NCI-H2227 (cell line): ENCODE measurements at regions not wholly inside any gene's neighbourhood (a gene's known extent, or its start where the extent isn't known, plus 50 kb on each side); places are given as distances from the start of the nearest gene placed in this dataset.

Source experiments
- DNase-seq: peaks from one replicate; lab custom pipeline; 2025; ENCODE audit not compliant: unreplicated experiment; lab: John Stamatoyannopoulos, UW

DNA sequence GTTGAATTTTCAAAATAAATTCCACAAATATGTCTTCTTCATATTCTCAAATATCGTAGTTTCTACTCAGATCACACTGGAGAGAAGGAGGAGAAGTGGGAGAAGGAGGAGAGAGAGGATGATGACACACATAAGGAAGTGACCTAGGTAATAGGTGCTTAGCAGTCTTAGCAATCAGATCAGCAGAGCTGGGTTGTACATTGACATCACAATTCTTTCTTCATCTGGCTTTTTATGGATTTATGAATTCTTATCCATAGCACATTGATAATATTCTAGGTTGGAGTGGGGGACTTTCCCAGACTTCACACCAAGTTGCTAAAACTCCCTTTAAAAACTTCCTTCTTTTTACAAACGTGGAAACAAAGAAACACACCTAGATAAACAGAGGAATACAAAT lies 86.9 kb downstream of the FGF9 start:
- DNase-seq = no peak

DNA sequence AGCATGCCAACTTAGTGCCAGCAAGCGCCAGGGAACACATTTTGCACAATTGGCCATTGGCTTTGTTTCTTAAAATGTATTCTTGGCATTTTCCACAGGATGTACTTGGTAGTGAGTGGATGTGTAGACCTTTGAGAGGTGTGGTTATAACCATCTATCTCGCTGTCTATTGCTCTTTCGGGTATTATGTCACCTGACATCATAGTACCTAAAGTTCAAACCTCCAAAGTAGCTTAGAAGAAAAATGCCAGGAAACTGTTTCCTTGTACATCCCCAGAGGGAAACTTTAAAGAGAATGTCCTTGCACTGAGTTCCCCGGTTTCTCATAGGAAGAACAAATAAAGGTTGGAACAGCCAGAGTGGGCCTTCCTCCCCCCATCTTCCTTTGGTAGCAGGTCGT lies 87.6 kb downstream of the FGF9 start:
- DNase-seq = no peak

DNA sequence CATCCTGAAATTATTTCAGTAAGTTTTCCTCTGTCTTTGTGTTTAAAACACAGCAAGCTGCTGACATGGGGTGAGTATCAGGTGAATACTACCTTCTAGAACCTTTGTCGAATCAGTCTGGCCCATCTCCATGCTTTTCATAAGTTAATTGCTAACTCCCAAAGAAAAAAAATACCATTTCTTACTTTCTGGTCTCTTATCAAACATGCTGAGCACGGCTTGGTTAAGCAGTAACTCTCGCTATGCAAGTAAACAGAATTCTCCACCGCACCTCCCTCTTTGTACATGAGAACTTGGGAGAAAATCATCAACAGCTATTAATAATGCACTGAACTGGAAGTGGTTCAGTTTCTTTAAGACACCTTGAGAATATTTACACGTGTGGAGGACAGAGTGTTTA lies 88.6 kb downstream of the FGF9 start:
- no peak for DNase-seq

DNA sequence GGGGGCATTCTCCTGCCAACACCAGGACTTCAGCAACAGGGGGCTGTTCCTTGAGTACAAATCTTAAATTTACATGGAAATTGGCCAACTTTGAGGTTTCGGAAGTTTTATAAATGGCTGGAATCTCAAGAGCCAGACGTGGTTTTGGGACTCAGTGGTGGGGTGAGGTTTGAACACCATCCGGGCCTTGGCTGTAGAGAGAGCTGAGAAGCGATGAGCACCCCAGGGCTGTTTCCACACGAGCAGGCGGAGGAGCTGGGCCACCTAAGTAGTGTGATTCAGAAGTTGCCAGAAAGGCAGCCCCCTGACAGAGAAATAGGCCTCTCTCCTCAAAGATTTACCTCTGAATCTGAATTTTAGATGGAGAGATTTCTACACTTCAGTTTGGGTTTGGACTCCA lies 89.0 kb downstream of the FGF9 start:
- DNase-seq = no peak

DNA sequence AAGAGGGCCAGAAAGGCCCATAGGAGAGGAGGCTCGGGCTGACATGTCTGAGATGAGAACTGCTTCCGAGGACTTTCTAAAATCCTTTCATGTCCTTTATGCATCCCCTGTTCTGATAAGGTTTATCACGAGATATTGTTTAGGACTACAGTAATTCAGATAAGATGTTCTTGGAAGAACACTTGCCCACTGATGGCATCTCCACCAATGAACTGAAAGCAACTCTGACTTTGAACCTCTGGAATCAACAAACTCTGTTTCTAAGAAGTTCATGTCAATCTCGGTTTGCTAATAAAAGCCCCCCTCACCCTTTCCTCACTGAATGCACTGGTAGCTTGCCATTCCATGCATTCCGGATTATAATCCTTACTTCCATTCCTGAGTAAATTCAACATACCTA lies 90.9 kb downstream of the FGF9 start:
- no peak for DNase-seq

DNA sequence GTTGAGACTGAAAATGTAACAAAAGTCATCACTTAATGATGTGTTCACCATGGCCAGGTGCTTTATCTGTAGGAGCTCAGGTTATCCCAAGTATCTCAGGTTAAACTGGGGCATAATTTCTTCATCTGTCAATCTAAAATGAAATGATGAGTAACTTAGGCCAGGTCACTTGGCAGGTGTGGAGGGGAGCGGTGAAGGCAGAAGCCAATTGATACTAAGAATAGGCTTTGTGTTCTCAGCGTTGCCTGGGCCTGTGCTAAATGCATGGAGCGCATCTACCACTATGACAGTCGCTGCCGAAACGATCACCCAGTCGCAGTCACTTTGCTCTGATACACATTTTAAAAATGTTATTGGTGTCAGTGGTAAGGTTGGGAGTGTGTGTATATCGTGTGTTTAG lies 91.6 kb downstream of the FGF9 start:
- no peak for DNase-seq

DNA sequence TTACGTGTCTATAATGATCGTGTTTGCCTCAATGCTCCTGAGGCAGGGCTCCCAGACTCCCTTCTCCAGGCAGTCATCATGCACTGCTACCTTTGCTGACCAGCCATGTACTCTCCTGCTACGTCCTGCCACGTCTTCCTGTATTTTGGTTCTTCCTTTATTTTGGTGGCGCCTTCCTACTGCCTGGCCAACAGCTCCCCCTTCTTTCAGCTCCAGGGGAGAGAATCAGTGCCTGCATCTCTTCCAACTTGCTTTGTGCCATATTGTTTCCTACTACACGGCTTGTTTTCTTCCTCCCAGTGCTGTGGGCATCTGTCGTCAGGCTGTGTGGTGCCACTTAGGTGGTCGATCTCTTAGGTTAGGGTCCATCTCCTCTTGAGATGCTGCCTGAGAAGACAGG lies 96.2 kb downstream of the FGF9 start:
- no peak for DNase-seq

DNA sequence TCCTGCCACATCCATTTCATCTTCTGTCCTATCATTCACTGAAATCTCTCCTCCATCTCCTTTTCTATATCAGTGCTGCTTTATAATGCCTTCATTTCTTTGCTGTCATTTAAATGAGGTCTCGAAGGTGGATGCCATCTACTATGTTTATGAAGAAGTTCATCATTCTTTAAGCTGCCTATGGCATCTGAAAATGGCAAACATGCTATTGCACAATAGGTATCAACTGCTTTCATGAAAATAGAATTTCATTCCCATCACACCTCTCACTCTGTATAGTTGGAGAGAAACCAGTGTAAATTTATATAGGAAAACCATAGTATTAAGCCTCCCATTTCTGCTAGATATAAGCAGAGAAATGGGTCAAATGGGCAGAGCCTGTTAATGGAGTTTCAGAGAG lies 100.2 kb downstream of the FGF9 start:
- no peak for DNase-seq

DNA sequence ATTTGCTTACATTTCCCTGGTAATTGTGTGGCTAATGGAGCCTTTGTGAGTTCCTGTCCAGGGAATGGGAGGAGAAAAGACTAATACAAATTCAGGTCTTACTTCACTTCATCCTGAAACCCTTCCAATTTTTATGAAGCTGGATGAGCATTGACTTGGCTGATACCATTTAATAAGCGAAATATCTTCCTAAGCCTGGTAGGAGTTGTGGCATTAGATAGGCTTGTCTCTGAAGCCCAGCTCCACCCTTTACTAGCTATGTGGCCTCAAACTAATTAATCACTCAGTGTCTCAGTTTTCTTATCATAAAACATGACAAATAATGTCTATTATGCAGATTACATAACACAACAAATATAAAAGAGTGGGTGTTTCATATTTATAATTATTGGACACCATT lies 106.3 kb downstream of the FGF9 start:
- DNase-seq = no peak

DNA sequence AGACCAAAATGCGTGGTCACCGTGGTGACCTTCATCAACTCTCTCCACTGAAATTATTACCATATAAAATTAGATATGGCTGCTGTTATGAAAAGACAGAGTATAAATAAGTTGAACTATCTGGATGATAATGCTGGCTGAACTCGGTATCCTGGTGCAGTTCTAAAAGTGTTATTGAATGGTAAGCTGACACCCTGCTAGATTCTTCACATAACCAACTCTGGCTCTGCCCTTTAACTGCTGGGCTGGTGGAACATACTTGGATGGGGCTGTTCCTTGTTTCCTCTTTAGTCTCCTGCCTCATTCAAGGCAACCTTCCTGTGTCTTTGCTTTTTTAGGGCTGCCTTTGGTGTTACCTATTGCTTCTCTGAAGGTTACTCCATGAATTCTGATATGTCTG lies 106.9 kb downstream of the FGF9 start:
- DNase-seq = no peak

DNA sequence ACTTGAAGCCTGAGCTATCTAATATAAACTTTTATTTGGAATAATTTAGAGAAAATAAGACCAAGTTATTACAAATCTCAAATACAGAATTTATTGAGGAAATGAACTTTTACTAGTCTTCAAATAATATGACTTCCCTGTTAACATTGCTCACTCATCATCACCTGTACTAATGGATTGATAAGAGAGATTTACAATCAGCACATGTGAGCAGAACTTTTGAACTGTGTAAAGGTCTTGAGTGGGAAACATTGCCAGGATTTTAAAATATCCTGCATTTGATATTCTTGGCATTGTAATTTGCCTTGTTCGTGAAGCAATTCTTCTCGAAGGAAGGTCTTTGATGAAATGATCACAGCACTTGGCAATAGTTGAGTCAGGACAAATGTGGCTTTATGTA lies 111.9 kb downstream of the FGF9 start:
- no peak for DNase-seq

DNA sequence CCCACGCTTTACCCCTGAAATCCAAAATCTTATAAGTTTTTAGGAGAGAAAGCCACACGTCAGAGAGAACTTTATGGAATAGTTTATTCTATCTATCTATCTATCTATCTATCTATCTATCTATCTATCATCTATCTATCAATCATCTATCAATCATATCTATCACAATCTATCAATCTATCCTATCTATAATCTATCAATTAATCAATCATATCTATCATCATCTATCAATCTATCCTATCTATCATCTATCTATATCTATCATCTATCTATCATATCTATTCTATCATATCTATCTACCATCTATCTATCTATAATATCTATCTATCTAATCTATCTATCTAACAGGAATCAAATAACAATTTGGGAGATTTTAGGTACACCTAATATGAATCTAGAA lies 115.1 kb downstream of the FGF9 start:
- no peak for DNase-seq

DNA sequence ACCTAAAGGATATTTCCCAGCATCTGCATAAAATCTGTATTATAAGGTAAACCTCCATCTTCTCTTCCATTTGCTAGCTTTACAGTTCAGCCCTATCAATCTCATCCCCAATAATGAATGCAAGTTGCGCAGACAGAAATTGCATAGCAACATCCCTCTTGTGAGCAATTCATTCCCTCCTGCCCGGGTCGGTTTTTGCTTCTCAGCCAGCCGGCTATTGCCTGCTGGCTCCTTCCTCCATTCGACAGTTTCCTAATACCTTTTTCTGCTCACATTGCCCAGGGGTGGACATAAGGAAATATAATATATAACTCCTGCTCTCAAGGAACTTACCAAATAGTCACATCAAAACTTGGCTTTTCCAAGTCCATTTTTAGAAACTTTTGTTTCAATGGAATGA lies 125.2 kb downstream of the FGF9 start:
- DNase-seq = no peak

DNA sequence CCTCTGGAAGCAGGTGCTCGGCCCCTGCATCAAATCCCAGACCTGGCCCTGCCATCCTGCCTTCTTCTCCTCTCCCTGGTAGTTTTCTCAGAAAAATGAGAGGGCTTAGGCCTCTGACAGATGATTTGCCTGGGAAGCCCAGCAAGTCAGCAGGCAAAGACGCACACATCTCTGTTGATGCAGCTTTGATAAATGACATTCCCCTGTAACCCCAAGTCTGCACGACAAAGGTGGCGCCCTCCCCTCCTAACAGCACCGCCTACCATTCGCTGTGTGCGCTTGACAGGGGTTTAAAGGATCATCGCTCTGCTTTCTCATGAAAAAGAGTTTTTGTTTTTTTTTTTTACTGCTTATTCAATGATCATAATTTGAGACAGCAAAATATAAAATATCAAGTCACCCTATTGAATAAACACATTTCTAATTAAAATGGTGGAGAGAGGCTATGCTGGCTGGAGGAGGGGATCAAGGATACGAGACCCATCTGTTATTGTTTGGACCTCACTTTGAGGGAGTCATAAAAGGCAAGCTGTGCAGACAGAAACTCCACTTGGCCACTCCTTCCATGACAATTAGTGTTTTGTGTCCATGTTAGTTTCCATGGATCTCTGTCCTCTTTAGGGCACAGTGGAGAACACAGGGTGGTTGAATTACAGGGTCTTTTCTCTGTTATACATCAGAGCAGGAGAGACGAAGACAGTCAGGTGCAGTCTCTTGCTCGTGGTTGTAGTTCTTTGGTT lies 126.1 kb downstream of the FGF9 start:
- no peak for DNase-seq

DNA sequence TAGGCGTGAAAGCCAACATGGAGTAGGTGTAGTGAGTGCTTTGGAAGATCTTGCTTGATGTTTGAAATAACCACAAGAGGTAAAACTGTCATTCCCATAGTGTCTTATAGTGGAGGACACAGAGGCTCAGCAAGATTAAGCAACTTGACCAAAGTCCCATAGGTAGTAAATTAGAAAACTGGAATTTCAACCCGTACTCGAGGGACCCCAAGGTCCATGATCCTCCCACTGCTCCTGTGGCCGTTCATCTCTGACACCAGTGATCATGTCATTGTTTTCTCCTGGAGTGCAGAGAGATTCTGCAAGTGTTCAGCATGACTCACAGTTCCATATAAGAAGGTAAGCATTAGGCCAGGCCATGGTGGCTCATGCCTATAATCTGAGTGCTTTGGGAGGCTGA lies 126.9 kb downstream of the FGF9 start:
- DNase-seq = no peak

DNA sequence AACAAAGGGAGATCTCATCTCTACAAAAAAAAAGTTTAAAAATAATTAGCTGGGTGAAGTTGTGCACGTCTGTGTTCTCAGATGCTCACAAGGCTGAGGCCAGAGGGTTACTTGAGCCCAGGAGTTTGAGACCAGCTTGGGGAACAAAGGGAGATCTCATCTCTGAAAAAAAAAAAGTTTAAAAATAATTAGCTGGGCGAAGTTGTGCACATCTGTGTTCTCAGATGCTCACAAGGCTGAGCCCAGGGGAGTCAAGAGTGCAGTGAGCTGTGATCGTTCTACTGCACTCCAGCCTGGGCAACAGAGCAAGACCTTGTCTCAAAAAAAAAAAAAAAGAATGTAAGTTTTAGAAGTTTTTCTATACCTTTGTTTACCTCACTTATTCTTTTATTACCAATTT lies 127.3 kb downstream of the FGF9 start:
- no peak for DNase-seq

DNA sequence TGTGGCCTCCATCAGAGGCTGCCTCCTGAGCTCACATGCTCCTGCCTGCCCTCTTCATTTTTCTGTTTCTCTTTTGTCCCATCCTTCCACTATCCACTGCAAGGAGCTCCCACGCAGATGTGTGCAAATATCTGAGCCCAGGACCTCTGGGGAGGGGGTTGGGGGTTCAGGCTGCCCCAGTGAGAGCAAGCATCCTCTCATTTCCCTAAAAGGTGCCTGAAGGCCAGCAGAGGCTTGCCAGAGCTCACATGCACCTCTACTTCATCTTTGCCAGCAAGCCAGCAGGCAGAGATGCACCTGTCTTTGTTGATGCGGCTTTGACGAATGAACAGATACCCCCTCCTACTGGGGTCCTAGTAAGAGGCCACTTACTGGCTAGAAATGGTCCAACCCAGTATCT lies 128.8 kb downstream of the FGF9 start:
- no peak for DNase-seq

DNA sequence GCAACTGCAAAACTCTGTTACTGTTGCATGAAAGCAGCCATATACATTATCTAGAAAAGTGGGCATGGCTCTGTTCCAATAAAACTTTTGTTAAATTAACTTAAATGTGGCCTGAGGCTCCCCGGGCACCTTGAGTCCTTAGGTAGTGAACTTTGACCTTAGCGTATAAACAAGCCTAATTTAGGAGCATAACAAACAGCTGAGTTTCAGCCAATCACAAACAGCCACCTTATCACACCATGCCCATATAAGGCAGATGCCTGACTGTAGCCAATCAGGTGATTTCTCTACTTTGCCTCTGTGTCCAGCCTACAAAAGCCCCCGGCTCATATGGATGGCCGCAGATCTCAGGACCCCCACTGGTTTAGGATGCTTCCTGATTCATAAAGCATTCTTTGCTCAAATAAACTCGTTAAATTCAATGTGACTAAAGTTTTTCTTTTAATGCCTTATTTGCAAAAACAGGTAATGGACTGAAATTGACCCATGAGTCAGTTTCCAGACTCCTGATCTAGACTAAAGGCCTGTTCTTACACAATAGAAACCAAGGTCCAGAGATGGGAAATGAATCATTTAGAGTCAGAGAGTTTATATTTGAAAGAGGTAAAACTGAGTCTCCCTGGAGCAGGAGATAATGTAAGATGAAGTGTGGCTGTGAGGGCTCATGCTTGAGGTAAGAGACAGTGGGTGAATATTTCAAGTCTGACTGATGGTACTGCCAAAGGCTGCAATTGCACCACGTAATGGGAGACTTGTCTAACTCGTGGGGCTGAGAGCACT lies 130.2 kb downstream of the FGF9 start:
- DNase-seq = no peak

DNA sequence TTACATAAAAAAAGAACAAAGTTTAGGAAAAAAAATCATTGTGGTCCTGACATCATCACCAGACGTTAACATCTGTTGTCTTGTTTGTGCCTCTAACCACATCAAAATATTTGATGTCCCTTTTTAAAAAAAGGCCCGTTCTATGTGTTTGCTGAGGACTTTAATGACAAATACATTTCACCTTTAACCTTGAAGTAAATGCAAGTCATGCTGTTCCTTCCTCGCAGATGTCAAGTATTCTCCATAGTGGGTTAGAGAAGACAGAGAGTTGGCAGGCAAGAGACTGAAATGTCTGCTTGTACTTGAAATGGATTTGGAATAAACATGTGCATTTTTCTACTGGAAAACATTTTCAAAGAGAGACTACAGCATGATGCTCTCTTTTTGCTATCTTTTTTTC lies 134.9 kb downstream of the FGF9 start:
- no peak for DNase-seq

DNA sequence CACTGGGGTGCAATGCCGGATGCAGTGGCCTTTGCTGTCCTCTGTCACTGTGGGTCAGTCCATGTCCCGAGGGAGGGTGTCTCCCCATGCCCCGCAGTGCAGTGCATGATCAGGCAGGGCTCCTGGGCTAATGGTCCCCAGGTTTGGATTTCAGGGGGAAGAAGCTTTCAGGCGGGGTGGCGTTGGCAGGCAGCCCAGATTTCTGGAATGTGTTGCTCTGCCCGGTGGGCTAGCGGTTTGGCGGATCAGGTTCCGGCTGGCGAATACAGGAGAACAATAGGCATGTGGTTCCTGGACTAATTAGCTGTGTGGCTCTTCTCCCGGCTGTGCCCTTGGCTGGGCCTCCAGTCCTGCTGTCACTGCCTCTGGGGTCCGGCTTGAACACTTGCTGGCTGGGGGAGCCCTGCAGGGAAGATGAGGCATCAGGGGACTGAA lies 141.3 kb downstream of the FGF9 start:
- no peak for DNase-seq

DNA sequence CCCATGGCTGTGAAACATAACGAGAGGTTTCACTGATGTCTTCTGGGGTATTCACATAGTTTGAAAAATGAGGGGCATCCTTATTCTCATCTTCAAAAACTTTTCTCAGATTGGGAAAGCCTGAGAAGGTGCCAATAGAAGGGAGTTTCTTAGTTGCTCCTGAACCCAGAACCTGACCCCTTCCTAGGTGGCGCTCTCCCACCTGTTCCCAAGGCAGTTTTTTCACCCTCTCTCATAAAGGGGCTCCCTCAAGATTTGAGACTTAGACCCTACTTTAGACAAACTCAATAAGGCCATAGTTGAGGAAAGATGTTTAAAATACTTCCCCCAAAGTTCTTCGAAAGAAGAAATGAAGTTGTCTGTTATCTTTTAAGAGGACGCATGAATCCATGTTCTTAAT lies 142.2 kb downstream of the FGF9 start:
- DNase-seq = no peak

DNA sequence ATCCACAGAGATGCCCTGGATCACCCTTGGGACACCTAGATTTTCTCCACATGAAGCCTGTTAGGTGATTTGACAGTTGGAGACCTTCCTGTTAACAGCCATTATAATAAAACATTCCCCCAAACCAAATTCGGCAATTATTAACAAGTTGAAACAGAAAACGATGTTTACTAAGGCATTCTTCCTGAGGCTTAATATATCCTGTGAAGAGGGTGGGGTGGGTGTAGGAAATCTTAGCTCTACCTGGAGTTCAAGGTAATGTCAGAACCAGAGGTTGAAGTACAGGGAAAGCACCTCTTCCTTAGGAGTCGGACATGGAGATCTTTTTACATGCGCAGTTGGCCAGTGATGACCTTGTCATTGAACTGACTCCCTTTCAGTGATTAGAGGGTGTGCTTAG lies 143.0 kb downstream of the FGF9 start:
- DNase-seq = no peak

DNA sequence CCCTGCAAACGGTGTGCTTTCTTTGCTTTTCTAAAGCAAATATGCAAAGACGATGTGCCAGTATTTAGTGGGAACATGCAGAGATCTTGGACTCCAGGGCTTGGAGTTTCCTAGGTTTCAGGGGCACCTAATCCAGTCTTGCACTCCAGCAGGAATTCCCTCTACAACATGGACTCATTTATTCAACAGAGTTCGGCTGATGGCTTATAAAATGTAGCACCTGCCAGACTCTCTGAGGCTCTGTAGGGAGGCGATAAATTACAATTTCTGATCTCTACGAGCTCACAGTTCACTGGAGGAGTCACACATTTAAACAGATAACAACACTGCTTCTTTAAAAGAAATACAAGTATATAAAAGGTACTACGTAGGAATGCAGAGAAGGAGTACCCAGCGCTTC lies 143.7 kb downstream of the FGF9 start:
- no peak for DNase-seq
